Neural progenitor cell (in vitro differentiated cells): ENCODE measurements at regions not wholly inside any gene's neighbourhood (a gene's known extent, or its start where the extent isn't known, plus 50 kb on each side); places are given as distances from the start of the nearest gene placed in this dataset.

Experiments used
- DNase-seq: peaks from one replicate; pipeline ENCODE4 v3.0.0-alpha.2; 2016; ENCODE audit warnings: low spot score
- H2AFZ ChIP-seq: fragments of 200-600 bp; sonication (generic); replicated peaks from 2 replicates; pipeline ENCODE4 v1.6.1; 2016; ENCODE audit warnings: antibody characterized with exemption
- H3F3A ChIP-seq: fragments of 200-600 bp; sonication (generic); 2 replicates; pipeline ENCODE4 v1.6.1; 2016; ENCODE audit warnings: antibody characterized with exemption, low read depth
- H3K27ac ChIP-seq: fragments of 200-600 bp; sonication (generic); 2 replicates; pipeline ENCODE4 v1.5.1; 2016; ENCODE audit warnings: mild to moderate bottlenecking
- H3K27me3 ChIP-seq: fragments of 200-600 bp; sonication (generic); 2 replicates; pipeline ENCODE4 v1.6.1; 2016; ENCODE audit warnings: mild to moderate bottlenecking, moderate library complexity
- H3K36me3 ChIP-seq: fragments of 200-600 bp; sonication (generic); 2 replicates; pipeline ENCODE4 v1.5.1; 2016
- H3K4me1 ChIP-seq: fragments of 200-600 bp; sonication (generic); 2 replicates; pipeline ENCODE4 v1.6.1; 2016; ENCODE audit warnings: mixed run types
- H3K4me2 ChIP-seq: fragments of 200-600 bp; sonication (generic); 2 replicates; pipeline ENCODE4 v1.6.1; 2016
- H3K4me3 ChIP-seq: fragments of 200-600 bp; sonication (generic); 2 replicates; pipeline ENCODE4 v1.5.1; 2016
- H3K79me2 ChIP-seq: fragments of 200-600 bp; sonication (generic); 2 replicates; pipeline ENCODE4 v1.6.1; 2016; ENCODE audit warnings: low read depth
- H3K9ac ChIP-seq: fragments of 200-600 bp; sonication (generic); 2 replicates; pipeline ENCODE4 v1.6.1; 2016
- H3K9me3 ChIP-seq: fragments of 200-600 bp; sonication (generic); 2 replicates; pipeline ENCODE4 v1.5.1; 2016; ENCODE audit warnings: low read depth
- H4K20me1 ChIP-seq: fragments of 200-600 bp; sonication (generic); 2 replicates; pipeline ENCODE4 v1.6.1; 2016; ENCODE audit warnings: low read depth
- H3K27ac Mint-ChIP-seq: 3 replicates; pipeline ENCODE4 v1.8.0; 2021; ENCODE audit warnings: mixed read lengths
- H3K27me3 Mint-ChIP-seq: 2 replicates; pipeline ENCODE4 v1.8.0; 2022; ENCODE audit warnings: low read depth, mild to moderate bottlenecking, inconsistent platforms, moderate library complexity, mixed read lengths; ENCODE audit not compliant: insufficient read depth
- H3K36me3 Mint-ChIP-seq: 3 replicates; pipeline ENCODE4 v1.8.0; 2021; ENCODE audit warnings: mixed read lengths
- H3K4me1 Mint-ChIP-seq: 3 replicates; pipeline ENCODE4 v1.8.0; 2021; ENCODE audit warnings: mixed read lengths
- H3K4me3 Mint-ChIP-seq: 3 replicates; pipeline ENCODE4 v1.8.0; 2021; ENCODE audit warnings: mild to moderate bottlenecking, moderate library complexity, mixed read lengths
- H3K9me3 Mint-ChIP-seq: 3 replicates; pipeline ENCODE4 v1.8.0; 2020; ENCODE audit warnings: mixed read lengths
- CTCF ChIP-seq: fragments of 200-600 bp; sonication (generic); IDR thresholded peaks from 2 replicates; pipeline ENCODE4 v1.5.1; 2017; ENCODE audit warnings: antibody characterized with exemption, mild to moderate bottlenecking
- EZH2 ChIP-seq: fragments of 200-600 bp; sonication (generic); IDR thresholded peaks from 2 replicates; pipeline ENCODE4 v1.6.1; 2017; ENCODE audit warnings: antibody characterized with exemption, mild to moderate bottlenecking, moderate library complexity
- EZH2phosphoT487 ChIP-seq: fragments of 200-600 bp; sonication (generic); IDR thresholded peaks from 2 replicates; pipeline ENCODE4 v1.6.1; 2017; ENCODE audit warnings: antibody characterized with exemption

- Mint-ChIP-seq H3K27ac (no peak overlapping the region), H3K4me3 (no peak overlapping the region), H3K27me3 (no peaks in the 10 kb centered on the region), H3K4me1 (no peaks in the 10 kb centered on the region), H3K36me3 (no peaks in the 10 kb centered on the region), H3K9me3 (peaks cover 14% of the 10 kb centered on the region)
- no peak for DNase-seq
- H4K20me1 ChIP-seq = no peaks in the 10 kb centered on the region
- no peak overlapping the region for H3K4me2 ChIP-seq
- H3K36me3 ChIP-seq = no peaks in the 10 kb centered on the region
- no peak overlapping the region for H2AFZ ChIP-seq
- H3F3A ChIP-seq = no peaks in the 10 kb centered on the region
- no peak overlapping the region for H3K4me3 ChIP-seq
- no peaks in the 10 kb centered on the region for H3K27me3 ChIP-seq
- no peaks in the 10 kb centered on the region for H3K4me1 ChIP-seq
- H3K9me3 ChIP-seq = no peaks in the 10 kb centered on the region
- no peaks in the 10 kb centered on the region for H3K79me2 ChIP-seq
- TF ChIP-seq CTCF (no peak), EZH2 (no peak), EZH2phosphoT487 (no peak)
- no peak overlapping the region for H3K27ac ChIP-seq
- H3K9ac ChIP-seq = no peak overlapping the region
These were observed 277.9 kb downstream of the MBD2 start for GRCh38 chr18:53946594-53946993.

GRCh38 chr18:53944721-53945120 lies 279.7 kb downstream of the MBD2 start:
- Histone ChIP-seq H3F3A (no peaks in the 10 kb centered on the region), H3K9me3 (no peaks in the 10 kb centered on the region), H2AFZ (no peak overlapping the region), H4K20me1 (no peaks in the 10 kb centered on the region), H3K4me3 (no peak overlapping the region), H3K36me3 (no peaks in the 10 kb centered on the region), H3K27me3 (no peaks in the 10 kb centered on the region), H3K27ac (no peak overlapping the region), H3K4me1 (no peaks in the 10 kb centered on the region), H3K4me2 (no peak overlapping the region), H3K79me2 (no peaks in the 10 kb centered on the region), H3K9ac (no peak overlapping the region)
- Mint-ChIP-seq H3K27me3 (no peaks in the 10 kb centered on the region), H3K27ac (no peak overlapping the region), H3K4me1 (no peaks in the 10 kb centered on the region), H3K36me3 (no peaks in the 10 kb centered on the region), H3K9me3 (peaks cover 20% of the 10 kb centered on the region), H3K4me3 (no peak overlapping the region)
- peak; percentile 18 for DNase-seq
- TF ChIP-seq EZH2 (no peak), CTCF (no peak), EZH2phosphoT487 (no peak)

GRCh38 chr18:53943326-53943860 lies 281.1 kb downstream of the MBD2 start:
- H3K4me3 Mint-ChIP-seq = no peak overlapping the region
- Histone ChIP-seq H2AFZ (no peak overlapping the region), H3K27me3 (no peaks in the 10 kb centered on the region), H3K9me3 (no peaks in the 10 kb centered on the region), H3F3A (no peaks in the 10 kb centered on the region), H3K9ac (no peak overlapping the region), H4K20me1 (no peaks in the 10 kb centered on the region), H3K4me1 (no peaks in the 10 kb centered on the region), H3K79me2 (no peaks in the 10 kb centered on the region), H3K4me2 (no peak overlapping the region), H3K4me3 (no peak overlapping the region), H3K36me3 (no peaks in the 10 kb centered on the region), H3K27ac (no peak overlapping the region)
- no peak for TF ChIP-seq CTCF
- TF ChIP-seq EZH2 = no peak
- H3K36me3 Mint-ChIP-seq = no peaks in the 10 kb centered on the region
- no peak for DNase-seq
- H3K9me3 Mint-ChIP-seq = peaks cover 20% of the 10 kb centered on the region
- no peak overlapping the region for H3K27ac Mint-ChIP-seq
- no peaks in the 10 kb centered on the region for H3K4me1 Mint-ChIP-seq
- H3K27me3 Mint-ChIP-seq = no peaks in the 10 kb centered on the region
